Tibial nerve (tissue), 3 donors: ENCODE measurements at regions not wholly inside any gene's neighbourhood (a gene's known extent, or its start where the extent isn't known, plus 50 kb on each side); places are given as distances from the start of the nearest gene placed in this dataset.

Experiments used
- CTCF ChIP-seq, 5 experiments: fragments of 200-600 bp in 3 of 5; fragments of 450-650 bp in 2 of 5; sonication (generic) in 3 of 5; IDR thresholded peaks; one replicate each; pipeline ENCODE4 v1.5.1; 2016 to 2019; ENCODE audit warnings: antibody characterized with exemption in 5 of 5, mild to moderate bottlenecking in 3 of 5, moderate library complexity in 2 of 5
- POLR2A ChIP-seq, 2 donors: fragments of 450-650 bp; IDR thresholded peaks; one replicate each; pipeline ENCODE4 v1.6.1; 2017; ENCODE audit warnings: antibody characterized with exemption in 2 of 2, mild to moderate bottlenecking in 2 of 2, moderate library complexity in 2 of 2

DNA sequence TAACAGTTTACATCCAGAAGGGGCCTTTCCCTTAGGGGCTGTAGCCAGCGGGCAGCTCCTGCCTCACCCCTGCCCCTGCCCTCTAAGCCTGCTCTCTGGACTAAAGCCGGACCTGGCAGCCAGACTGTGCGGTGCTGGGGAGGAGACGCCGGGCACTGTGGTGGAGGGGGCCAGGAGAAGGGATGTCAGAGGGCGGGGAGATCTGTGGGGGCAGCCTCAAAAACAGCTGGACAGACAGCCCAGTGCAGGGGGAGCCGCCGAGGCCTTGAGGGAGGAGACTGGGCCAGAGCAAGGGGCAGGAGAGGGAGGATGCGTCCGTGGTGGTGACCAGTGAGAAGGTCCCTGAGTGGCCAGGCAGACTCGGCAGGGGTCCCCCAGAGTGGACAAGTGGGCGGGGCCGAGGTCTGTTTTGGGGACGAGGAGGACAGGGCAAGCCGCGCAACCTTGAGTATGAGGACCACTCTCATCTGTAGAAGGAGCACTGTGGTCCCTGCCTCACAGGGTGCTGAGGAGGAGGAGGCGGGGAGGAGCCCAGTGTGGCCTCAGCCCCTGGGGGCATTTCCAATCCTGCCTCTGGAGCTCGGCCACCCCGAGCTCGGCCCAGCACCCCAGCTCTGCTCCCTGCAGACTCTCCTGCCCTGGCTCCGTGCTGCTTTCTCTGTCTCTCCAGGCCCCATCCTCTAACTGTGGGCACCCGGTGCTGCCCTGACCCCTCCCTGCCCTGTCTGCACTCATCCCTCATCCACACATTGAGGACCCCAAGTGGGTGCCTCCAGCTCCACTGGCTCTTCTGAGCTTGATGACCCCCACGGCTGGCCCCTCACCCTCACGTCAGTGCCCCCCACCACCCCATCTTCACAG lies 59.2 kb upstream of the NKX1-1 start:
- TF ChIP-seq CTCF (IDR thresholded peaks at IDR 0.05): no peak
- TF ChIP-seq POLR2A (IDR thresholded peaks at IDR 0.05): no peak
